C4-2B (cell line): ENCODE measurements at regions not wholly inside any gene's neighbourhood (a gene's known extent, or its start where the extent isn't known, plus 50 kb on each side); places are given as distances from the start of the nearest gene placed in this dataset.

Experiments used
- CTCF ChIP-seq: fragments of 450-650 bp; conservative IDR thresholded peaks from 2 replicates; pipeline ENCODE4 v1.5.1; 2017; ENCODE audit warnings: mild to moderate bottlenecking
- ZFX ChIP-seq: fragments of 450-650 bp; IDR thresholded peaks from 2 replicates; pipeline ENCODE4 v1.6.1; 2017

GRCh38 chr7:63009771-63010170 is 988.9 kb upstream of the ZNF722 start:
- TF ChIP-seq CTCF, result no peak
- no peak for TF ChIP-seq ZFX
